Colonic mucosa (tissue), 4 donors: ENCODE measurements at regions not wholly inside any gene's neighbourhood (a gene's known extent, or its start where the extent isn't known, plus 50 kb on each side); places are given as distances from the start of the nearest gene placed in this dataset.

ENCODE experiments used
- DNase-seq: peaks from one replicate; pipeline ENCODE4 v3.0.0-alpha.2; 2020
- H3K27ac ChIP-seq: fragments of 200-600 bp; one replicate; pipeline ENCODE4 v1.8.0; 2021
- H3K27me3 ChIP-seq: fragments of 200-600 bp; one replicate; pipeline ENCODE4 v1.8.0; 2021
- H3K36me3 ChIP-seq: fragments of 200-600 bp; one replicate; pipeline ENCODE4 v1.8.0; 2021
- H3K4me1 ChIP-seq: fragments of 200-600 bp; one replicate; pipeline ENCODE4 v1.8.0; 2021; ENCODE audit warnings: mild to moderate bottlenecking
- H3K4me3 ChIP-seq: fragments of 200-600 bp; one replicate; pipeline ENCODE4 v1.8.0; 2021
- H3K9ac ChIP-seq, 2 donors: one replicate each; pipeline ENCODE4 v1.7.0; 2013; ENCODE audit warnings: control low read depth in 2 of 2, low read depth in 2 of 2, low read length in 2 of 2
- H3K9me3 ChIP-seq: fragments of 200-600 bp; one replicate; pipeline ENCODE4 v1.8.0; 2021
- intact Hi-C: fragments of 100-400 bp; cut with DNase I; formaldehyde crosslinking; loops from one replicate; pipeline ENCODE4 v1.14.1; 2022
- TF ChIP-seq, protein P1 (sequence below): fragments of 200-600 bp; IDR thresholded peaks from one replicate; pipeline ENCODE4 v1.8.0; 2022; ENCODE audit warnings: antibody characterized with exemption, mild to moderate bottlenecking
- donor health status: healthy.
- donor health status: DM: no; HTN: no; CAD: no.
- donor health status: DM: no; HTN: no; CAD: no.

DNA sequence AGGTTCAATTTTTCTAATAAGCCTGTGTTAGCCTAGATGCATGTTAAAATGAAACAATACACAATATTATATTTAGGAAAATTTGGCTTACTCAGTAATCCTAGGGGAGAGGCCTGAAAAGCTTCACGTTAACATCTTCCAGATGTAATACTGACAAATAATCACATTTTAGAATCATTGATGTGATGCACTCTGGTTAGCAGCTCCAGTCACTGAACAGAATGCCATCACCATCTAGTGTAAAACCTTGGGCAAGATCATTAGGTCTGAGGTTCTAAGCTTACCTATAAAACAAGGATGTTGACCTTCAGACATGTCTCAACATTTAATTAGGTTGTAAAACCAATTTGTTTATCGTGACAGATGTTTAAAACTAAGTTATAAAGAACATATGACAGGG, 1704.8 kb downstream of the STIM2 start:
- intact Hi-C loops, result no loop called here
- Histone ChIP-seq H3K4me1 (no peaks in the 10 kb centered on the region), H3K4me3 (no peak overlapping the region), H3K9me3 (no peaks in the 10 kb centered on the region), H3K36me3 (no peaks in the 10 kb centered on the region), H3K9ac (no peak overlapping the region), H3K27ac (no peak overlapping the region), H3K27me3 (no peaks in the 10 kb centered on the region)
- TF ChIP-seq, protein P1, sequence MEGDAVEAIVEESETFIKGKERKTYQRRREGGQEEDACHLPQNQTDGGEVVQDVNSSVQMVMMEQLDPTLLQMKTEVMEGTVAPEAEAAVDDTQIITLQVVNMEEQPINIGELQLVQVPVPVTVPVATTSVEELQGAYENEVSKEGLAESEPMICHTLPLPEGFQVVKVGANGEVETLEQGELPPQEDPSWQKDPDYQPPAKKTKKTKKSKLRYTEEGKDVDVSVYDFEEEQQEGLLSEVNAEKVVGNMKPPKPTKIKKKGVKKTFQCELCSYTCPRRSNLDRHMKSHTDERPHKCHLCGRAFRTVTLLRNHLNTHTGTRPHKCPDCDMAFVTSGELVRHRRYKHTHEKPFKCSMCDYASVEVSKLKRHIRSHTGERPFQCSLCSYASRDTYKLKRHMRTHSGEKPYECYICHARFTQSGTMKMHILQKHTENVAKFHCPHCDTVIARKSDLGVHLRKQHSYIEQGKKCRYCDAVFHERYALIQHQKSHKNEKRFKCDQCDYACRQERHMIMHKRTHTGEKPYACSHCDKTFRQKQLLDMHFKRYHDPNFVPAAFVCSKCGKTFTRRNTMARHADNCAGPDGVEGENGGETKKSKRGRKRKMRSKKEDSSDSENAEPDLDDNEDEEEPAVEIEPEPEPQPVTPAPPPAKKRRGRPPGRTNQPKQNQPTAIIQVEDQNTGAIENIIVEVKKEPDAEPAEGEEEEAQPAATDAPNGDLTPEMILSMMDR, result no peak
- DNase-seq, result no peak

DNA sequence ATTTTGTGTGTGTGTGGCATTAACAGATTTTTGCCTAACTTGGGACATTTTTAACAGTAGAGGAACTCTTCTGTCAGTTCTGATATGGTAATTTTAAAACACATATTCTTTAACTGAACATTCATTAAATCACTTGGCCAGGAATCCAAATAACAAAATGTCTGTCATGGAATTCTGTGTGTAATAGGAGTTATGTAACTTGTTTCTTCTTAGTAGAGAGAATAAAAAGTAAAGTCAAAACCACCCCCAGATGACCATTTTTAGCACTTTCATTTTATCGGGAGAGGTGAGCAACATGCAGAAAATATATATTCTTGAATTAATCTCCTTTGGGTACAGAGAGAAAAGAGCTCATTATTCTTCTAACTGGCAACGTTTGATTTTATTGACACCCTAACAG, 1740.3 kb downstream of the STIM2 start:
- H3K9ac ChIP-seq, result no peak overlapping the region
- H3K27ac ChIP-seq, result no peak overlapping the region
- H3K36me3 ChIP-seq, result no peaks in the 10 kb centered on the region
- no peaks in the 10 kb centered on the region for H3K4me1 ChIP-seq
- TF ChIP-seq, protein P1, result no peak
- no peaks in the 10 kb centered on the region for H3K27me3 ChIP-seq
- no peaks in the 10 kb centered on the region for H3K9me3 ChIP-seq
- H3K4me3 ChIP-seq, result no peak overlapping the region
- no peak for DNase-seq
- intact Hi-C loops, result no loop called here

DNA sequence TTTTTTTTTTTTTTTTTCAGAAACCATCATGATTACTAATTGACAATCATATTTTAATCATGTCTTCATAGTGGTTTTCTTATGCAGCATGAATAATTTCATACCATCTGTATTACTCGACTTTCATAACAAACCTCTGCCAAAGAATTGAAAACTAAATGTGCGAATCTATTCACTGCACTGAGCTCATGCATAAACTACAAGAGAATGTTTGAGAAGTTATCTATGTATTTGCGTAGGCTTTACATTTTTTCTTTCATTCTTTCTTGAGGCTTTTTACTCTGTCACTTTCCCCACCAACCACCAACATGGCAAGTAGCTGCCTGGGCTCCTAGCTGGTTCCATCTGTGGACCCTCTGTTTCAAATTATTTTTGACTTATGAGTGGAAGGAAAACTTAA, 1761.0 kb downstream of the STIM2 start:
- Histone ChIP-seq H3K4me3 (no peak overlapping the region), H3K9me3 (no peaks in the 10 kb centered on the region), H3K27me3 (no peaks in the 10 kb centered on the region), H3K36me3 (no peaks in the 10 kb centered on the region), H3K9ac (no peak overlapping the region), H3K27ac (no peak overlapping the region), H3K4me1 (no peaks in the 10 kb centered on the region)
- intact Hi-C loops, result no loop called here
- TF ChIP-seq, protein P1, result no peak
- DNase-seq, result no peak

DNA sequence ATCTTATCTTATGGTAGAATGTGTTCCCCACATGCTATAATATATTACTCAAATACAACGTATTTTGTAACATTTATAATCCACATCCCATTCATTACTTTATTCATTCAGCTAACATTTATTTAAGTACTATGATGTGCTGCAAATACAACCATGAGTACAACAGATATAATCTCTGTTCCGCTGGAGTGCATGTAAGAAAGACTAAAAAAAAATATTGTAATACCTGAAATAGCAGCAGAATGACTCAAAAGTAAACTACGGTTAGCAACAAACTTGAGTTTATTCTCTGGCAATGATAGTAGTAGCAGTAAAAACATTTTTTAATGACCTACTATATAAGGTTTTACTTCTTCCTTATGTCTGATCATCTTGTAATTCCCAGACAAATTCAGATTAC, 1776.3 kb downstream of the STIM2 start:
- Histone ChIP-seq H3K27me3 (no peaks in the 10 kb centered on the region), H3K36me3 (no peaks in the 10 kb centered on the region), H3K27ac (no peak overlapping the region), H3K9me3 (no peaks in the 10 kb centered on the region), H3K4me3 (no peak overlapping the region), H3K9ac (no peak overlapping the region), H3K4me1 (no peaks in the 10 kb centered on the region)
- TF ChIP-seq, protein P1, result no peak
- intact Hi-C loops, result no loop called here
- no peak for DNase-seq

DNA sequence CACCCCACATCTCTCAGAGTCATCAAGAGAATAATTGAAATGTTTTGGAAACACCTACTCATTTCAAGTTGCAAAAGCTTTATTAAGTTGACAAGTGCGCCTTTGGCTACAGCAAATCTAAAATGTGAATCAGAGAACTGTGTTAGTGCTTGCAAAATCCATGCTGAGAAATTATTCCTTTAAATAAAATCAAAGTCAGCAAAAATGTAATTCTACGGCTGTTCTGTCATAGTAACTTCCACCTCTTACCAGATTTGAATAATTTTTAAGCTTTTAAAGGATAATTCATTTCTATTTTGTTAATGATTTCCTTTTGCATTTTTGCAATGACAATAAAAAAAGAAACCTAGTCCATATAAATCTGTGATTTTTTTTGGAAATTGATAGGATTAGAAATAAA, 1779.1 kb downstream of the STIM2 start:
- TF ChIP-seq, protein P1, result no peak
- H3K27ac ChIP-seq, result no peak overlapping the region
- no peaks in the 10 kb centered on the region for H3K9me3 ChIP-seq
- no peaks in the 10 kb centered on the region for H3K4me1 ChIP-seq
- no peak overlapping the region for H3K4me3 ChIP-seq
- H3K36me3 ChIP-seq, result no peaks in the 10 kb centered on the region
- intact Hi-C loops, result no loop called here
- no peaks in the 10 kb centered on the region for H3K27me3 ChIP-seq
- DNase-seq, result no peak
- no peak overlapping the region for H3K9ac ChIP-seq

DNA sequence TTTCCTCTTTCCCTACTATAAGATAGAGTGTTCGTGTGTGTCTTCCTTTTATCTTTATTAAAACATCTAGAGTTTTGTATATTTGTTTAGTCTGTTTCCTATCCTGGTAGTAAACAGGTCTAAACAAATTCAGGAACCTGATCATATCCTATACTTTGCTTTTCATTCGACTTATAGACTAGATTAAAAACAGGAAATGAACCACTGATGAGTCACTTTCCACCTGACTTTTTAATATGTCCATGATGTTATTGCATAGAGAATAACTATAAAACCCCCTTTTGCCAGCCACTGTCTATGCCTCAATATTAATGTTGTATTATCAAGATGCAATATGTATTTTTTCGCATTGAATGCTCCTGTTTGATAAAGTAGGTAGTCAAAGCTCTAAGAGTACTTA, 1794.0 kb downstream of the STIM2 start:
- H3K4me3 ChIP-seq, result no peak overlapping the region
- no peaks in the 10 kb centered on the region for H3K36me3 ChIP-seq
- H3K9ac ChIP-seq, result no peak overlapping the region
- no peaks in the 10 kb centered on the region for H3K4me1 ChIP-seq
- intact Hi-C loops, result no loop called here
- no peak for DNase-seq
- no peak overlapping the region for H3K27ac ChIP-seq
- no peaks in the 10 kb centered on the region for H3K27me3 ChIP-seq
- TF ChIP-seq, protein P1, result no peak
- no peaks in the 10 kb centered on the region for H3K9me3 ChIP-seq
